Astrocyte (in vitro differentiated cells and primary cell): ENCODE measurements at regions not wholly inside any gene's neighbourhood (a gene's known extent, or its start where the extent isn't known, plus 50 kb on each side); places are given as distances from the start of the nearest gene placed in this dataset.

Source experiments
- CTCF ChIP-seq: IDR thresholded peaks from 2 replicates; pipeline ENCODE4 v1.5.1; 2011; ENCODE audit warnings: low read depth, mild to moderate bottlenecking, inconsistent platforms, low read length, moderate library complexity; ENCODE audit not compliant: insufficient read depth
- EZH2 ChIP-seq: IDR thresholded peaks from 2 replicates; pipeline ENCODE4 v1.6.1; 2012; ENCODE audit warnings: mild to moderate bottlenecking, low read length, inconsistent platforms; ENCODE audit not compliant: insufficient read depth

DNA sequence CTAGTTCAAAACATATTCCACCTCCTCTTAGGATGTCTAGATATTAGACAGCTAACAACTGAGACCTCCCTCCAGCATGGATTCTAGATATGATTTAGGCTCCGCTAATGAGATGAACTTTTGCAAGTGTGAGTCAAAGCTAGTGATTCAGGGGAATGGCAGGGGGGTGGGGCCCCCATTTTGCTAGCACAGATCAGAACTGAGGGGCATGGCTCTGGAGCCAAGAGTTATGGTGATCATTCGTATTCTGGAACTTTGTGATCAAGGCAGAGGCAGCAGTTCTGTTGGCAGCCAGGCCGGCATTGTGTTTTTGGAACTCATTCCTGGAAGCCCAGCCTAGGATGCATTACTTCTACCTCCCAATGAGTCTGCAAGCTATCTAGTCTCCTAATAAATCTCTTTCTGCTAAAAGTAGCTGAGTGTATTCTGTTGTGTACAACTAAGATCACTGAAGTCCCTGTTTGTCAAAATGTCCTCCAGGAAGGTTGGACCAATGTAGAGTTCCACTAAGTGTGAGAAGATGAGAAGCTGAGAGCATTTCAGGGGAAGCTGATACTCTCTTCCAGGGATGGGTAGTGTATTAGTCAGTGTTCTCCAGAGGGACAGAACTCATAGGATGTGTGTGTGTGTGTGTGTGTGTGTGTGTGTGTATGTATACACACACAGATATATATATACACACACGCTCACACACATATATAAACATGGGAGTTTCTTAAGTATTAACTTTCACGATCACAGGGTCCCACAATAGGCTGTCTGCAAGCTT, 312.7 kb downstream of the TLE3 start:
- no peak for TF ChIP-seq CTCF
- TF ChIP-seq EZH2: no peak
